Left forelimb (tissue), 1 donor: ENCODE measurements at regions not wholly inside any gene's neighbourhood (a gene's known extent, or its start where the extent isn't known, plus 50 kb on each side); places are given as distances from the start of the nearest gene placed in this dataset.
"Not testable (repeated sequence)": the region's sequence is repeated elsewhere in the genome, so short reads cannot be mapped to it uniquely, and the experiment has no call there.

Experiments used
- DNase-seq: peaks from one replicate; pipeline ENCODE4 v3.0.0-alpha.2; 2018; ENCODE audit warnings: low spot score

GRCh38 chr2:160794926-160795325 lies 301.3 kb upstream of the RBMS1 start:
- no peak for DNase-seq

GRCh38 chr2:160803881-160804280 lies 310.3 kb upstream of the RBMS1 start:
- no peak for DNase-seq

GRCh38 chr2:160810406-160810805 lies 316.8 kb upstream of the RBMS1 start:
- DNase-seq = no peak

- no peak for DNase-seq
Observed at GRCh38 chr2:160812830-160813505, 319.4 kb upstream of the RBMS1 start.

GRCh38 chr2:160813506-160813858 lies 319.9 kb upstream of the RBMS1 start:
- no peak for DNase-seq

GRCh38 chr2:160816916-160817499 lies 323.4 kb upstream of the RBMS1 start:
- DNase-seq = no peak

- no peak for DNase-seq
Observed at GRCh38 chr2:160820691-160821090, 327.1 kb upstream of the RBMS1 start.

GRCh38 chr2:160822006-160822405 lies 328.4 kb upstream of the RBMS1 start:
- no peak for DNase-seq

GRCh38 chr2:160825433-160825832 lies 331.8 kb upstream of the RBMS1 start:
- no peak for DNase-seq

- DNase-seq = no peak
Observed at GRCh38 chr2:160826496-160826895, 332.9 kb upstream of the RBMS1 start.

GRCh38 chr2:160828076-160828475 lies 332.2 kb upstream of the TANK start:
- DNase-seq = no peak

- DNase-seq = not testable (repeated sequence)
Observed at GRCh38 chr2:160832381-160832780, 327.8 kb upstream of the TANK start.

GRCh38 chr2:160835166-160835565 lies 325.1 kb upstream of the TANK start:
- no peak for DNase-seq

- DNase-seq = no peak
Observed at GRCh38 chr2:160836755-160837154, 323.5 kb upstream of the TANK start.

- DNase-seq = no peak
Observed at GRCh38 chr2:160837416-160837815, 322.8 kb upstream of the TANK start.

- DNase-seq = no peak
Observed at GRCh38 chr2:160838147-160838546, 322.1 kb upstream of the TANK start.

GRCh38 chr2:160838691-160839090 lies 321.5 kb upstream of the TANK start:
- DNase-seq = no peak

- no peak for DNase-seq
Observed at GRCh38 chr2:160842286-160842685, 317.9 kb upstream of the TANK start.

GRCh38 chr2:160859096-160859495 lies 301.1 kb upstream of the TANK start:
- no peak for DNase-seq

- DNase-seq = no peak
Observed at GRCh38 chr2:160862226-160862625, 298.0 kb upstream of the TANK start.

- DNase-seq = no peak
Observed at GRCh38 chr2:160868891-160869290, 291.3 kb upstream of the TANK start.

GRCh38 chr2:160869411-160869810 lies 290.8 kb upstream of the TANK start:
- no peak for DNase-seq

GRCh38 chr2:160870729-160871465 lies 289.3 kb upstream of the TANK start:
- no peak for DNase-seq
